ENCODE measurements at regions not wholly inside any gene's neighbourhood (a gene's known extent, or its start where the extent isn't known, plus 50 kb on each side); places are given as distances from the start of the nearest gene placed in this dataset.

DNA sequence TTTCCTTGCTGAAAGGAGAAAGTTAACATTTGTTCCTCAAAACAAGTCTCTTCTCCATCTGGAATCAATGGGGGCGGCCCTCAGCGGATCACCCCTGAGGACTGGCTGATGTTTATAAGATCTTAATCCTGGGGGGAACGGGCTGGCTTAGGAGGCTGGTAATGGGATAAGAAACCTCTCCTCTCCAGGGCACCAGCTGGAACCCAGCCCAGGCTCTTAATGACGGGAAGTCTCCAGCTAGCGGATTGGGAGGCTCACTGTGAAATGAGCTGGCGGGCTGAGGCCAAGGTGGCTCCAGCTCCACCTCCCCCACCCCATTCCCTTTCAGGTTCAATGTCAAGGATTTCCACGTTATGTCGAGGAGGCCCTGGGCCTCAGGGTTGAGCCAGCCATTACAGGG is 1133.0 kb downstream of the VRK1 start:
- no peak for TF ChIP-seq EZH2 (IDR thresholded peaks at IDR 0.05; ENCODE audit: insufficient read depth, poor library complexity, severe bottlenecking)
- no peak for TF ChIP-seq EZH2phosphoT487 (IDR thresholded peaks at IDR 0.05; ENCODE audit: insufficient read depth, low read depth)

Measured in GM23248 (cell line).